H9 (cell line): ENCODE measurements at regions not wholly inside any gene's neighbourhood (a gene's known extent, or its start where the extent isn't known, plus 50 kb on each side); places are given as distances from the start of the nearest gene placed in this dataset.

Experiments
- DNase-seq: peaks from one replicate; pipeline ENCODE4 v3.0.0-alpha.2; 2017
- H2AFZ ChIP-seq: one replicate; pipeline ENCODE4 v1.6.1; 2013; ENCODE audit warnings: mild to moderate bottlenecking, low read length, control low read depth, moderate library complexity
- H2AK5ac ChIP-seq: 2 replicates; pipeline ENCODE4 v1.6.1; 2013; ENCODE audit warnings: low read length, control low read depth, mixed read lengths; ENCODE audit not compliant: insufficient read length
- H2BK120ac ChIP-seq: one replicate; pipeline ENCODE4 v1.6.1; 2013; ENCODE audit warnings: low read depth, mild to moderate bottlenecking, low read length, control low read depth, inconsistent platforms; ENCODE audit not compliant: poor library complexity, severe bottlenecking
- H2BK12ac ChIP-seq: 2 replicates; pipeline ENCODE4 v1.6.1; 2013; ENCODE audit warnings: low read length, control low read depth, mixed read lengths, low read depth; ENCODE audit not compliant: insufficient read length
- H2BK15ac ChIP-seq: 2 replicates; pipeline ENCODE4 v1.6.1; 2013; ENCODE audit warnings: low read depth, low read length, control low read depth
- H2BK20ac ChIP-seq: one replicate; pipeline ENCODE4 v1.6.1; 2013; ENCODE audit warnings: low read depth, mild to moderate bottlenecking, low read length, control low read depth, inconsistent platforms; ENCODE audit not compliant: poor library complexity, severe bottlenecking
- H2BK5ac ChIP-seq: 2 replicates; pipeline ENCODE4 v1.6.1; 2013; ENCODE audit warnings: low read length, control low read depth, mixed read lengths; ENCODE audit not compliant: insufficient read length
- H3K14ac ChIP-seq: 2 replicates; pipeline ENCODE4 v1.6.1; 2013; ENCODE audit warnings: low read length, control low read depth; ENCODE audit not compliant: insufficient read depth
- H3K18ac ChIP-seq: 2 replicates; pipeline ENCODE4 v1.6.1; 2013; ENCODE audit warnings: low read depth, mild to moderate bottlenecking, mixed read lengths, low read length, control low read depth; ENCODE audit not compliant: insufficient read length
- H3K23ac ChIP-seq: 2 replicates; pipeline ENCODE4 v1.6.1; 2013; ENCODE audit warnings: low read length, control low read depth, mixed read lengths, low read depth; ENCODE audit not compliant: insufficient read length
- H3K23me2 ChIP-seq: 2 replicates; pipeline ENCODE4 v1.6.1; 2013; ENCODE audit warnings: low read depth, mild to moderate bottlenecking, mixed read lengths, low read length, control low read depth; ENCODE audit not compliant: insufficient read length, poor library complexity, severe bottlenecking
- H3K27ac ChIP-seq: 2 replicates; pipeline ENCODE4 v1.5.1; 2013; ENCODE audit warnings: low read length, control low read depth, mixed read lengths, low read depth; ENCODE audit not compliant: insufficient read length
- H3K27me3 ChIP-seq: 2 replicates; pipeline ENCODE4 v1.6.1; 2013; ENCODE audit warnings: low read length, control low read depth, inconsistent platforms; ENCODE audit not compliant: insufficient read depth
- H3K4ac ChIP-seq: 2 replicates; pipeline ENCODE4 v1.6.1; 2013; ENCODE audit warnings: low read depth, mild to moderate bottlenecking, control low read depth, inconsistent platforms, low read length, moderate library complexity
- H3K4me1 ChIP-seq: 2 replicates; pipeline ENCODE4 v1.6.1; 2013; ENCODE audit warnings: low read length, control low read depth, inconsistent platforms; ENCODE audit not compliant: insufficient read depth
- H3K4me2 ChIP-seq: 2 replicates; pipeline ENCODE4 v1.6.1; 2013; ENCODE audit warnings: low read length, control low read depth, mixed read lengths; ENCODE audit not compliant: insufficient read length, insufficient read depth
- H3K56ac ChIP-seq: 2 replicates; pipeline ENCODE4 v1.6.1; 2013; ENCODE audit warnings: low read depth, mild to moderate bottlenecking, mixed read lengths, low read length, control low read depth; ENCODE audit not compliant: insufficient read length
- H3K79me1 ChIP-seq: 2 replicates; pipeline ENCODE4 v1.6.1; 2013; ENCODE audit warnings: low read depth, mild to moderate bottlenecking, moderate library complexity, low read length, control low read depth, inconsistent platforms; ENCODE audit not compliant: insufficient read depth, poor library complexity, severe bottlenecking
- H3K79me2 ChIP-seq: 2 replicates; pipeline ENCODE4 v1.6.1; 2013; ENCODE audit warnings: low read length, control low read depth, inconsistent platforms; ENCODE audit not compliant: insufficient read depth
- H3K9ac ChIP-seq: 2 replicates; pipeline ENCODE4 v1.6.1; 2013; ENCODE audit warnings: low read length, control low read depth, mixed read lengths; ENCODE audit not compliant: insufficient read length; ENCODE audit errors: extremely low read depth
- H3K9me3 ChIP-seq: one replicate; pipeline ENCODE4 v1.6.1; 2013; ENCODE audit warnings: low read depth, low read length, inconsistent platforms; ENCODE audit not compliant: control insufficient read depth
- H3T11ph ChIP-seq: one replicate; pipeline ENCODE4 v1.6.1; 2013; ENCODE audit warnings: mild to moderate bottlenecking, low read length, control low read depth, inconsistent platforms
- H4K20me1 ChIP-seq: one replicate; pipeline ENCODE4 v1.6.1; 2013; ENCODE audit not compliant: control insufficient read depth, insufficient read length, insufficient read depth
- H4K5ac ChIP-seq: 2 replicates; pipeline ENCODE4 v1.6.1; 2013; ENCODE audit warnings: low read depth, mild to moderate bottlenecking, mixed read lengths, low read length, control low read depth; ENCODE audit not compliant: insufficient read length
- H4K8ac ChIP-seq: replicated peaks from 2 replicates; pipeline ENCODE4 v1.6.1; 2013; ENCODE audit warnings: low read length, control low read depth, mixed read lengths, low read depth; ENCODE audit not compliant: insufficient read length
- H4K91ac ChIP-seq: 2 replicates; pipeline ENCODE4 v1.6.1; 2013; ENCODE audit warnings: low read depth, mild to moderate bottlenecking, moderate library complexity, mixed read lengths, low read length, control low read depth; ENCODE audit not compliant: insufficient read length
- H3K27ac Mint-ChIP-seq, 3 experiments: 2 replicates in 2 of 3; 3 replicates in 1 of 3; pipeline ENCODE4 v1.8.0; 2020 to 2021; ENCODE audit warnings: mixed read lengths in 3 of 3, mild to moderate bottlenecking in 1 of 3, moderate library complexity in 1 of 3
- H3K27me3 Mint-ChIP-seq: 2 replicates; pipeline ENCODE4 v1.8.0; 2021; ENCODE audit warnings: low read depth, mild to moderate bottlenecking, moderate library complexity, mixed read lengths
- H3K36me3 Mint-ChIP-seq, 3 experiments: 2 replicates in 2 of 3; 3 replicates in 1 of 3; pipeline ENCODE4 v1.8.0; 2020 to 2021; ENCODE audit warnings: low read depth in 3 of 3, mixed read lengths in 3 of 3; ENCODE audit not compliant: insufficient read depth in 1 of 3
- H3K4me1 Mint-ChIP-seq, 2 experiments: 2 replicates each; pipeline ENCODE4 v1.8.0; 2020; ENCODE audit warnings: mixed read lengths in 2 of 2
- H3K4me3 Mint-ChIP-seq, 2 experiments: 2 replicates in 1 of 2; 3 replicates in 1 of 2; pipeline ENCODE4 v1.8.0; 2020 to 2021; ENCODE audit warnings: mild to moderate bottlenecking in 2 of 2, mixed read lengths in 2 of 2, moderate library complexity in 1 of 2
- H3K9me3 Mint-ChIP-seq, 2 experiments: 2 replicates in 1 of 2; 3 replicates in 1 of 2; pipeline ENCODE4 v1.8.0; 2020; ENCODE audit warnings: mild to moderate bottlenecking in 2 of 2, mixed read lengths in 2 of 2, moderate library complexity in 1 of 2
- WGBS: extraction: QIAGEN DNeasy Blood & Tissue Kit; methylation state at CpG from one replicate; pipeline ENCODE4 v1.1.7; 2013; ENCODE audit warnings: missing lambda C conversion rate, low lambda C conversion rate, mixed read lengths; ENCODE audit not compliant: insufficient read length; ENCODE audit errors: extremely low coverage; 5-methylcytosine and 5-hydroxymethylcytosine counted together
- TF ChIP-seq, protein P1 (sequence below): fragments of 200-600 bp; sonication (generic); conservative IDR thresholded peaks from 3 replicates; pipeline ENCODE4 v1.8.0; 2021; ENCODE audit warnings: antibody characterized with exemption, mild to moderate bottlenecking

DNA sequence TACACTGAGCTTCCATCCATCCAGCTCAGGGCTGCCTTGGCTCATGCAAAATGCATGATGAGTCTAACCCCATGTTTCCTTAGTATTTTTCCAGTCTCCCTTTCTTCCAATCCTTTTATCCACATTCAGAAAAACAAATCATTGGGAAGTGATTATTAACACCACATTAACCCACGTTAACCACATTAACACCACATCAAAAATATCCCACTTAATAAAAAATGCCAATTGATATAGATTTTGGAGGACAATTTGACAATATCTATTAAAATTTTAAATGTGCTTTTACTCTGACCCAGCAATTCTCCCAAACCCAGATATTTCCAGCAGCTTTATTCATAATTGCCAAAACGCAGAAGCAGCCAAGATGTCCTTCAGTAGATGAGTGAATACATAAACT, 75.6 kb upstream of the SRD5A3 start:
- no peaks in the 10 kb centered on the region for H3K36me3 Mint-ChIP-seq
- Histone ChIP-seq H3K9ac (no peak overlapping the region), H3K23ac (no peak overlapping the region), H2BK12ac (no peak overlapping the region), H3K27ac (no peak overlapping the region), H4K20me1 (no peaks in the 10 kb centered on the region), H3K23me2 (no peaks in the 10 kb centered on the region), H4K5ac (no peak overlapping the region), H2BK120ac (no peak overlapping the region), H3K18ac (no peak overlapping the region), H3K4me1 (peaks cover 6% of the 10 kb centered on the region), H2BK15ac (no peak overlapping the region), H3K79me1 (no peaks in the 10 kb centered on the region), H3K27me3 (no peaks in the 10 kb centered on the region), H2AK5ac (no peak overlapping the region), H2AFZ (no peak overlapping the region), H3K56ac (no peak overlapping the region), H3K79me2 (no peaks in the 10 kb centered on the region), H2BK5ac (no peak overlapping the region), H3K4me2 (no peak overlapping the region), H3K9me3 (no peaks in the 10 kb centered on the region), H3K4ac (no peak overlapping the region), H4K91ac (no peak overlapping the region), H2BK20ac (no peak overlapping the region), H3T11ph (no peak overlapping the region), H4K8ac (no peak overlapping the region), H3K14ac (no peak overlapping the region)
- TF ChIP-seq, protein P1, sequence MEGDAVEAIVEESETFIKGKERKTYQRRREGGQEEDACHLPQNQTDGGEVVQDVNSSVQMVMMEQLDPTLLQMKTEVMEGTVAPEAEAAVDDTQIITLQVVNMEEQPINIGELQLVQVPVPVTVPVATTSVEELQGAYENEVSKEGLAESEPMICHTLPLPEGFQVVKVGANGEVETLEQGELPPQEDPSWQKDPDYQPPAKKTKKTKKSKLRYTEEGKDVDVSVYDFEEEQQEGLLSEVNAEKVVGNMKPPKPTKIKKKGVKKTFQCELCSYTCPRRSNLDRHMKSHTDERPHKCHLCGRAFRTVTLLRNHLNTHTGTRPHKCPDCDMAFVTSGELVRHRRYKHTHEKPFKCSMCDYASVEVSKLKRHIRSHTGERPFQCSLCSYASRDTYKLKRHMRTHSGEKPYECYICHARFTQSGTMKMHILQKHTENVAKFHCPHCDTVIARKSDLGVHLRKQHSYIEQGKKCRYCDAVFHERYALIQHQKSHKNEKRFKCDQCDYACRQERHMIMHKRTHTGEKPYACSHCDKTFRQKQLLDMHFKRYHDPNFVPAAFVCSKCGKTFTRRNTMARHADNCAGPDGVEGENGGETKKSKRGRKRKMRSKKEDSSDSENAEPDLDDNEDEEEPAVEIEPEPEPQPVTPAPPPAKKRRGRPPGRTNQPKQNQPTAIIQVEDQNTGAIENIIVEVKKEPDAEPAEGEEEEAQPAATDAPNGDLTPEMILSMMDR: no peak
- peaks cover 22 to 26% of the 10 kb centered on the region in 2 experiments for H3K4me1 Mint-ChIP-seq
- H3K9me3 Mint-ChIP-seq: no peaks in the 10 kb centered on the region
- H3K27ac Mint-ChIP-seq: no peak overlapping the region
- no peak overlapping the region for H3K4me3 Mint-ChIP-seq
- no peaks in the 10 kb centered on the region; the same call in 1 of the 2 replicates for H3K27me3 Mint-ChIP-seq
- no peak for DNase-seq
- 100% methylated on average over 1 of the region's 2 CpGs for WGBS
